Gastrocnemius medialis (tissue), 4 donors: ENCODE measurements at regions not wholly inside any gene's neighbourhood (a gene's known extent, or its start where the extent isn't known, plus 50 kb on each side); places are given as distances from the start of the nearest gene placed in this dataset.

Experiments used
- CTCF ChIP-seq, 5 experiments: fragments of 450-650 bp in 3 of 5; fragments of 200-600 bp in 2 of 5; sonication (generic) in 2 of 5; IDR thresholded peaks in 4 of 5; conservative IDR thresholded peaks in 1 of 5; 1 replicate in 4 of 5; 2 replicates in 1 of 5; pipeline ENCODE4 v1.5.1; 2016 to 2019; ENCODE audit warnings: antibody characterized with exemption in 5 of 5, mild to moderate bottlenecking in 3 of 5, moderate library complexity in 3 of 5
- POLR2A ChIP-seq, 2 donors: fragments of 450-650 bp; IDR thresholded peaks; one replicate each; pipeline ENCODE4 v1.6.1; 2017; ENCODE audit warnings: antibody characterized with exemption in 2 of 2, mild to moderate bottlenecking in 2 of 2, moderate library complexity in 2 of 2

- TF ChIP-seq CTCF (IDR thresholded peaks at IDR 0.05 in 4 of 5, conservative IDR thresholded peaks at IDR 0.05 in 1 of 5) (no peak), POLR2A (IDR thresholded peaks at IDR 0.05) (no peak)
Observed at GRCh38 chr3:110311541-110311940, 760.1 kb upstream of the NECTIN3 start.
